GM23338 (cell line): ENCODE measurements at regions not wholly inside any gene's neighbourhood (a gene's known extent, or its start where the extent isn't known, plus 50 kb on each side); places are given as distances from the start of the nearest gene placed in this dataset.

Experiments
- ATAC-seq: fragments of 200-7000 bp; cut with Tn5 transposase; 3 replicates; pipeline ENCODE4 v1.9.1; 2020
- DNase-seq: peaks from one replicate; pipeline ENCODE4 v3.0.0-alpha.2; 2015; ENCODE audit warnings: low spot score
- H2AFZ ChIP-seq: fragments of 200-600 bp; sonication (generic); 2 replicates; pipeline ENCODE4 v1.8.0; 2016; ENCODE audit warnings: antibody characterized with exemption, mild to moderate bottlenecking, moderate library complexity
- H3F3A ChIP-seq: fragments of 200-600 bp; sonication (generic); replicated peaks from 2 replicates; pipeline ENCODE4 v1.8.0; 2017; ENCODE audit warnings: antibody characterized with exemption, mixed run types, low read depth
- H3K27ac ChIP-seq: fragments of 200-600 bp; sonication (generic); 2 replicates; pipeline ENCODE4 v1.6.1; 2016; ENCODE audit warnings: low read depth
- H3K27me3 ChIP-seq: fragments of 200-600 bp; sonication (generic); 2 replicates; pipeline ENCODE4 v1.8.0; 2016; ENCODE audit warnings: mild to moderate bottlenecking, mixed run types, moderate library complexity; ENCODE audit not compliant: insufficient read depth
- H3K36me3 ChIP-seq: fragments of 200-600 bp; sonication (generic); 2 replicates; pipeline ENCODE4 v1.8.0; 2016; ENCODE audit warnings: mild to moderate bottlenecking; ENCODE audit not compliant: insufficient read depth
- H3K4me1 ChIP-seq: fragments of 200-600 bp; sonication (generic); 2 replicates; pipeline ENCODE4 v1.8.0; 2016; ENCODE audit warnings: mild to moderate bottlenecking, moderate library complexity; ENCODE audit not compliant: insufficient read depth
- H3K4me2 ChIP-seq: fragments of 200-600 bp; sonication (generic); 2 replicates; pipeline ENCODE4 v1.7.1; 2017; ENCODE audit warnings: mixed run types
- H3K4me3 ChIP-seq: fragments of 200-600 bp; sonication (generic); 2 replicates; pipeline ENCODE4 v1.6.1; 2016; ENCODE audit warnings: mixed run types
- H3K79me2 ChIP-seq: fragments of 200-600 bp; sonication (generic); replicated peaks from 2 replicates; pipeline ENCODE4 v1.8.0; 2017; ENCODE audit warnings: mild to moderate bottlenecking; ENCODE audit not compliant: insufficient read depth
- H3K9me2 ChIP-seq: fragments of 200-600 bp; sonication (generic); 2 replicates; pipeline ENCODE4 v1.8.0; 2017; ENCODE audit not compliant: insufficient read depth
- H4K20me1 ChIP-seq: fragments of 200-600 bp; sonication (generic); replicated peaks from 2 replicates; pipeline ENCODE4 v1.8.0; 2017; ENCODE audit warnings: mild to moderate bottlenecking; ENCODE audit not compliant: insufficient read depth
- H3K27ac Mint-ChIP-seq: 2 replicates; pipeline ENCODE4 v1.8.0; 2020; ENCODE audit warnings: inconsistent platforms, mild to moderate bottlenecking, moderate library complexity, mixed read lengths
- H3K27me3 Mint-ChIP-seq: 3 replicates; pipeline ENCODE4 v1.8.0; 2022; ENCODE audit warnings: low read depth, mild to moderate bottlenecking, moderate library complexity, mixed read lengths, inconsistent platforms; ENCODE audit not compliant: insufficient read depth, poor library complexity
- H3K36me3 Mint-ChIP-seq: 3 replicates; pipeline ENCODE4 v1.8.0; 2021; ENCODE audit warnings: low read depth, mild to moderate bottlenecking, inconsistent platforms, moderate library complexity, mixed read lengths
- H3K4me1 Mint-ChIP-seq: 3 replicates; pipeline ENCODE4 v1.8.0; 2020; ENCODE audit warnings: mild to moderate bottlenecking, inconsistent platforms, mixed read lengths
- H3K4me3 Mint-ChIP-seq: 3 replicates; pipeline ENCODE4 v1.8.0; 2021; ENCODE audit warnings: moderate library complexity, mild to moderate bottlenecking, inconsistent platforms, mixed read lengths
- H3K9me3 Mint-ChIP-seq: 3 replicates; pipeline ENCODE4 v1.8.0; 2020; ENCODE audit warnings: moderate library complexity, mild to moderate bottlenecking, inconsistent platforms, mixed read lengths
- CREB1 ChIP-seq: fragments of 250-450 bp; sonication (Bioruptor Pico); IDR thresholded peaks from 2 replicates; pipeline ENCODE4 v1.5.0; 2020; ENCODE audit warnings: low read depth, mild to moderate bottlenecking, moderate library complexity
- EZH2 ChIP-seq: fragments of 200-600 bp; sonication (generic); IDR thresholded peaks from one replicate; pipeline ENCODE4 v1.8.0; 2017; ENCODE audit warnings: antibody characterized with exemption, mild to moderate bottlenecking, low read depth; ENCODE audit not compliant: unreplicated experiment
- EZH2phosphoT487 ChIP-seq: fragments of 200-600 bp; sonication (generic); IDR thresholded peaks from one replicate; pipeline ENCODE4 v1.8.1; 2018; ENCODE audit warnings: antibody characterized with exemption; ENCODE audit not compliant: unreplicated experiment
- JUNB ChIP-seq: IDR thresholded peaks from one replicate; pipeline ENCODE4 v1.6.1; 2016; ENCODE audit warnings: antibody characterized with exemption; ENCODE audit not compliant: unreplicated experiment
- NANOG ChIP-seq: IDR thresholded peaks from 2 replicates; pipeline ENCODE4 v1.6.1; 2016; ENCODE audit warnings: antibody characterized with exemption, borderline replicate concordance
- POLR2AphosphoS5 ChIP-seq: IDR thresholded peaks from 2 replicates; pipeline ENCODE4 v1.6.1; 2016; ENCODE audit warnings: antibody characterized with exemption, low read depth
- STAT1 ChIP-seq: IDR thresholded peaks from one replicate; pipeline ENCODE4 v1.6.1; 2016; ENCODE audit warnings: antibody characterized with exemption; ENCODE audit not compliant: unreplicated experiment
- ZNF114 ChIP-seq: fragments of 250-450 bp; sonication (Bioruptor Pico); IDR thresholded peaks from 2 replicates; pipeline ENCODE4 v1.5.0; 2020; ENCODE audit warnings: mild to moderate bottlenecking, moderate library complexity
- ZNF331 ChIP-seq: fragments of 250-450 bp; sonication (Bioruptor Pico); IDR thresholded peaks from 2 replicates; pipeline ENCODE4 v1.5.0; 2020; ENCODE audit warnings: low read depth, mild to moderate bottlenecking, moderate library complexity
- ZNF462 ChIP-seq: fragments of 250-450 bp; sonication (Bioruptor Pico); IDR thresholded peaks from 2 replicates; pipeline ENCODE4 v1.5.0; 2020; ENCODE audit warnings: mild to moderate bottlenecking, moderate library complexity
- TF ChIP-seq, protein P1 (sequence below): IDR thresholded peaks from one replicate; pipeline ENCODE4 v1.6.1; 2018; ENCODE audit warnings: antibody characterized with exemption; ENCODE audit not compliant: unreplicated experiment
- TF ChIP-seq, protein P2 (sequence below), 2 experiments: fragments of 200-600 bp in 1 of 2; sonication (generic) in 1 of 2; conservative IDR thresholded peaks; 2 replicates each; pipeline versions ENCODE4 v1.5.1 to v1.6.1; 2016 to 2017; ENCODE audit warnings: antibody characterized with exemption in 2 of 2, low read depth in 2 of 2, mild to moderate bottlenecking in 2 of 2, moderate library complexity in 1 of 2
- TF ChIP-seq, protein P3 (sequence below): IDR thresholded peaks from 2 replicates; pipeline ENCODE4 v1.6.1; 2016; ENCODE audit warnings: antibody characterized with exemption

GRCh38 chr11:13109616-13110015 lies 100.5 kb downstream of the RASSF10 start (continued):
- TF ChIP-seq EZH2 (no peak), NANOG (no peak), CREB1 (CRISPR knock-in tag) (no peak), POLR2AphosphoS5 (no peak)

GRCh38 chr11:13110145-13110544 lies 101.0 kb downstream of the RASSF10 start:
- Histone ChIP-seq H3K27ac (no peak overlapping the region), H3K4me1 (peaks cover 4% of the 10 kb centered on the region), H3F3A (no peaks in the 10 kb centered on the region), H3K4me3 (no peak overlapping the region), H3K79me2 (no peaks in the 10 kb centered on the region), H3K9me2 (peaks cover 12% of the 10 kb centered on the region; the same call in 1 of the 2 replicates), H3K4me2 (no peak overlapping the region), H4K20me1 (no peaks in the 10 kb centered on the region), H2AFZ (no peak overlapping the region), H3K36me3 (no peaks in the 10 kb centered on the region), H3K27me3 (no peaks in the 10 kb centered on the region)
- no peak for DNase-seq
- Mint-ChIP-seq H3K36me3 (peaks cover 3% of the 10 kb centered on the region; the same call in 1 of the 3 replicates), H3K4me3 (no peak overlapping the region), H3K9me3 (peaks cover 11% of the 10 kb centered on the region; the same call in 2 of the 3 replicates), H3K27me3 (no peaks in the 10 kb centered on the region), H3K27ac (no peak overlapping the region), H3K4me1 (peaks cover 15% of the 10 kb centered on the region; the same call in 2 of the 3 replicates)
- ATAC-seq: no peak
- TF ChIP-seq ZNF114 (no peak), JUNB (no peak), NANOG (no peak), ZNF331 (CRISPR knock-in tag) (no peak), CREB1 (CRISPR knock-in tag) (no peak), POLR2AphosphoS5 (no peak), ZNF462 (CRISPR knock-in tag) (no peak), EZH2phosphoT487 (no peak), EZH2 (no peak), STAT1 (no peak)
- TF ChIP-seq, protein P1, sequence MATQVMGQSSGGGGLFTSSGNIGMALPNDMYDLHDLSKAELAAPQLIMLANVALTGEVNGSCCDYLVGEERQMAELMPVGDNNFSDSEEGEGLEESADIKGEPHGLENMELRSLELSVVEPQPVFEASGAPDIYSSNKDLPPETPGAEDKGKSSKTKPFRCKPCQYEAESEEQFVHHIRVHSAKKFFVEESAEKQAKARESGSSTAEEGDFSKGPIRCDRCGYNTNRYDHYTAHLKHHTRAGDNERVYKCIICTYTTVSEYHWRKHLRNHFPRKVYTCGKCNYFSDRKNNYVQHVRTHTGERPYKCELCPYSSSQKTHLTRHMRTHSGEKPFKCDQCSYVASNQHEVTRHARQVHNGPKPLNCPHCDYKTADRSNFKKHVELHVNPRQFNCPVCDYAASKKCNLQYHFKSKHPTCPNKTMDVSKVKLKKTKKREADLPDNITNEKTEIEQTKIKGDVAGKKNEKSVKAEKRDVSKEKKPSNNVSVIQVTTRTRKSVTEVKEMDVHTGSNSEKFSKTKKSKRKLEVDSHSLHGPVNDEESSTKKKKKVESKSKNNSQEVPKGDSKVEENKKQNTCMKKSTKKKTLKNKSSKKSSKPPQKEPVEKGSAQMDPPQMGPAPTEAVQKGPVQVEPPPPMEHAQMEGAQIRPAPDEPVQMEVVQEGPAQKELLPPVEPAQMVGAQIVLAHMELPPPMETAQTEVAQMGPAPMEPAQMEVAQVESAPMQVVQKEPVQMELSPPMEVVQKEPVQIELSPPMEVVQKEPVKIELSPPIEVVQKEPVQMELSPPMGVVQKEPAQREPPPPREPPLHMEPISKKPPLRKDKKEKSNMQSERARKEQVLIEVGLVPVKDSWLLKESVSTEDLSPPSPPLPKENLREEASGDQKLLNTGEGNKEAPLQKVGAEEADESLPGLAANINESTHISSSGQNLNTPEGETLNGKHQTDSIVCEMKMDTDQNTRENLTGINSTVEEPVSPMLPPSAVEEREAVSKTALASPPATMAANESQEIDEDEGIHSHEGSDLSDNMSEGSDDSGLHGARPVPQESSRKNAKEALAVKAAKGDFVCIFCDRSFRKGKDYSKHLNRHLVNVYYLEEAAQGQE: no peak
- TF ChIP-seq, protein P2, sequence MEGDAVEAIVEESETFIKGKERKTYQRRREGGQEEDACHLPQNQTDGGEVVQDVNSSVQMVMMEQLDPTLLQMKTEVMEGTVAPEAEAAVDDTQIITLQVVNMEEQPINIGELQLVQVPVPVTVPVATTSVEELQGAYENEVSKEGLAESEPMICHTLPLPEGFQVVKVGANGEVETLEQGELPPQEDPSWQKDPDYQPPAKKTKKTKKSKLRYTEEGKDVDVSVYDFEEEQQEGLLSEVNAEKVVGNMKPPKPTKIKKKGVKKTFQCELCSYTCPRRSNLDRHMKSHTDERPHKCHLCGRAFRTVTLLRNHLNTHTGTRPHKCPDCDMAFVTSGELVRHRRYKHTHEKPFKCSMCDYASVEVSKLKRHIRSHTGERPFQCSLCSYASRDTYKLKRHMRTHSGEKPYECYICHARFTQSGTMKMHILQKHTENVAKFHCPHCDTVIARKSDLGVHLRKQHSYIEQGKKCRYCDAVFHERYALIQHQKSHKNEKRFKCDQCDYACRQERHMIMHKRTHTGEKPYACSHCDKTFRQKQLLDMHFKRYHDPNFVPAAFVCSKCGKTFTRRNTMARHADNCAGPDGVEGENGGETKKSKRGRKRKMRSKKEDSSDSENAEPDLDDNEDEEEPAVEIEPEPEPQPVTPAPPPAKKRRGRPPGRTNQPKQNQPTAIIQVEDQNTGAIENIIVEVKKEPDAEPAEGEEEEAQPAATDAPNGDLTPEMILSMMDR (conservative IDR thresholded peaks at IDR 0.05; ENCODE audit: low read depth in 2 of 2): no peak
- TF ChIP-seq, protein P3, sequence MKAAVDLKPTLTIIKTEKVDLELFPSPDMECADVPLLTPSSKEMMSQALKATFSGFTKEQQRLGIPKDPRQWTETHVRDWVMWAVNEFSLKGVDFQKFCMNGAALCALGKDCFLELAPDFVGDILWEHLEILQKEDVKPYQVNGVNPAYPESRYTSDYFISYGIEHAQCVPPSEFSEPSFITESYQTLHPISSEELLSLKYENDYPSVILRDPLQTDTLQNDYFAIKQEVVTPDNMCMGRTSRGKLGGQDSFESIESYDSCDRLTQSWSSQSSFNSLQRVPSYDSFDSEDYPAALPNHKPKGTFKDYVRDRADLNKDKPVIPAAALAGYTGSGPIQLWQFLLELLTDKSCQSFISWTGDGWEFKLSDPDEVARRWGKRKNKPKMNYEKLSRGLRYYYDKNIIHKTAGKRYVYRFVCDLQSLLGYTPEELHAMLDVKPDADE: no peak
